H9 (cell line): ENCODE measurements at regions not wholly inside any gene's neighbourhood (a gene's known extent, or its start where the extent isn't known, plus 50 kb on each side); places are given as distances from the start of the nearest gene placed in this dataset.

Source experiments
- DNase-seq: peaks from one replicate; pipeline ENCODE4 v3.0.0-alpha.2; 2017
- H2AFZ ChIP-seq: one replicate; pipeline ENCODE4 v1.6.1; 2013; ENCODE audit warnings: mild to moderate bottlenecking, low read length, control low read depth, moderate library complexity
- H2AK5ac ChIP-seq: 2 replicates; pipeline ENCODE4 v1.6.1; 2013; ENCODE audit warnings: low read length, control low read depth, mixed read lengths; ENCODE audit not compliant: insufficient read length
- H2BK120ac ChIP-seq: one replicate; pipeline ENCODE4 v1.6.1; 2013; ENCODE audit warnings: low read depth, mild to moderate bottlenecking, low read length, control low read depth, inconsistent platforms; ENCODE audit not compliant: poor library complexity, severe bottlenecking
- H2BK12ac ChIP-seq: 2 replicates; pipeline ENCODE4 v1.6.1; 2013; ENCODE audit warnings: low read length, control low read depth, mixed read lengths, low read depth; ENCODE audit not compliant: insufficient read length
- H2BK15ac ChIP-seq: 2 replicates; pipeline ENCODE4 v1.6.1; 2013; ENCODE audit warnings: low read depth, low read length, control low read depth
- H2BK20ac ChIP-seq: one replicate; pipeline ENCODE4 v1.6.1; 2013; ENCODE audit warnings: low read depth, mild to moderate bottlenecking, low read length, control low read depth, inconsistent platforms; ENCODE audit not compliant: poor library complexity, severe bottlenecking
- H2BK5ac ChIP-seq: 2 replicates; pipeline ENCODE4 v1.6.1; 2013; ENCODE audit warnings: low read length, control low read depth, mixed read lengths; ENCODE audit not compliant: insufficient read length
- H3K14ac ChIP-seq: 2 replicates; pipeline ENCODE4 v1.6.1; 2013; ENCODE audit warnings: low read length, control low read depth; ENCODE audit not compliant: insufficient read depth
- H3K18ac ChIP-seq: 2 replicates; pipeline ENCODE4 v1.6.1; 2013; ENCODE audit warnings: low read depth, mild to moderate bottlenecking, mixed read lengths, low read length, control low read depth; ENCODE audit not compliant: insufficient read length
- H3K23ac ChIP-seq: 2 replicates; pipeline ENCODE4 v1.6.1; 2013; ENCODE audit warnings: low read length, control low read depth, mixed read lengths, low read depth; ENCODE audit not compliant: insufficient read length
- H3K23me2 ChIP-seq: 2 replicates; pipeline ENCODE4 v1.6.1; 2013; ENCODE audit warnings: low read depth, mild to moderate bottlenecking, mixed read lengths, low read length, control low read depth; ENCODE audit not compliant: insufficient read length, poor library complexity, severe bottlenecking
- H3K27ac ChIP-seq: 2 replicates; pipeline ENCODE4 v1.5.1; 2013; ENCODE audit warnings: low read length, control low read depth, mixed read lengths, low read depth; ENCODE audit not compliant: insufficient read length
- H3K27me3 ChIP-seq: 2 replicates; pipeline ENCODE4 v1.6.1; 2013; ENCODE audit warnings: low read length, control low read depth, inconsistent platforms; ENCODE audit not compliant: insufficient read depth
- H3K4ac ChIP-seq: 2 replicates; pipeline ENCODE4 v1.6.1; 2013; ENCODE audit warnings: low read depth, mild to moderate bottlenecking, control low read depth, inconsistent platforms, low read length, moderate library complexity
- H3K4me1 ChIP-seq: 2 replicates; pipeline ENCODE4 v1.6.1; 2013; ENCODE audit warnings: low read length, control low read depth, inconsistent platforms; ENCODE audit not compliant: insufficient read depth
- H3K4me2 ChIP-seq: 2 replicates; pipeline ENCODE4 v1.6.1; 2013; ENCODE audit warnings: low read length, control low read depth, mixed read lengths; ENCODE audit not compliant: insufficient read length, insufficient read depth
- H3K56ac ChIP-seq: 2 replicates; pipeline ENCODE4 v1.6.1; 2013; ENCODE audit warnings: low read depth, mild to moderate bottlenecking, mixed read lengths, low read length, control low read depth; ENCODE audit not compliant: insufficient read length
- H3K79me1 ChIP-seq: 2 replicates; pipeline ENCODE4 v1.6.1; 2013; ENCODE audit warnings: low read depth, mild to moderate bottlenecking, moderate library complexity, low read length, control low read depth, inconsistent platforms; ENCODE audit not compliant: insufficient read depth, poor library complexity, severe bottlenecking
- H3K79me2 ChIP-seq: 2 replicates; pipeline ENCODE4 v1.6.1; 2013; ENCODE audit warnings: low read length, control low read depth, inconsistent platforms; ENCODE audit not compliant: insufficient read depth
- H3K9ac ChIP-seq: 2 replicates; pipeline ENCODE4 v1.6.1; 2013; ENCODE audit warnings: low read length, control low read depth, mixed read lengths; ENCODE audit not compliant: insufficient read length; ENCODE audit errors: extremely low read depth
- H3K9me3 ChIP-seq: one replicate; pipeline ENCODE4 v1.6.1; 2013; ENCODE audit warnings: low read depth, low read length, inconsistent platforms; ENCODE audit not compliant: control insufficient read depth
- H3T11ph ChIP-seq: one replicate; pipeline ENCODE4 v1.6.1; 2013; ENCODE audit warnings: mild to moderate bottlenecking, low read length, control low read depth, inconsistent platforms
- H4K20me1 ChIP-seq: one replicate; pipeline ENCODE4 v1.6.1; 2013; ENCODE audit not compliant: control insufficient read depth, insufficient read length, insufficient read depth
- H4K5ac ChIP-seq: 2 replicates; pipeline ENCODE4 v1.6.1; 2013; ENCODE audit warnings: low read depth, mild to moderate bottlenecking, mixed read lengths, low read length, control low read depth; ENCODE audit not compliant: insufficient read length
- H4K8ac ChIP-seq: replicated peaks from 2 replicates; pipeline ENCODE4 v1.6.1; 2013; ENCODE audit warnings: low read length, control low read depth, mixed read lengths, low read depth; ENCODE audit not compliant: insufficient read length
- H4K91ac ChIP-seq: 2 replicates; pipeline ENCODE4 v1.6.1; 2013; ENCODE audit warnings: low read depth, mild to moderate bottlenecking, moderate library complexity, mixed read lengths, low read length, control low read depth; ENCODE audit not compliant: insufficient read length
- H3K27ac Mint-ChIP-seq, 3 experiments: 2 replicates in 2 of 3; 3 replicates in 1 of 3; pipeline ENCODE4 v1.8.0; 2020 to 2021; ENCODE audit warnings: mixed read lengths in 3 of 3, mild to moderate bottlenecking in 1 of 3, moderate library complexity in 1 of 3
- H3K27me3 Mint-ChIP-seq: 2 replicates; pipeline ENCODE4 v1.8.0; 2021; ENCODE audit warnings: low read depth, mild to moderate bottlenecking, moderate library complexity, mixed read lengths
- H3K36me3 Mint-ChIP-seq, 3 experiments: 2 replicates in 2 of 3; 3 replicates in 1 of 3; pipeline ENCODE4 v1.8.0; 2020 to 2021; ENCODE audit warnings: low read depth in 3 of 3, mixed read lengths in 3 of 3; ENCODE audit not compliant: insufficient read depth in 1 of 3
- H3K4me1 Mint-ChIP-seq, 2 experiments: 2 replicates each; pipeline ENCODE4 v1.8.0; 2020; ENCODE audit warnings: mixed read lengths in 2 of 2
- H3K4me3 Mint-ChIP-seq, 2 experiments: 2 replicates in 1 of 2; 3 replicates in 1 of 2; pipeline ENCODE4 v1.8.0; 2020 to 2021; ENCODE audit warnings: mild to moderate bottlenecking in 2 of 2, mixed read lengths in 2 of 2, moderate library complexity in 1 of 2
- H3K9me3 Mint-ChIP-seq, 2 experiments: 2 replicates in 1 of 2; 3 replicates in 1 of 2; pipeline ENCODE4 v1.8.0; 2020; ENCODE audit warnings: mild to moderate bottlenecking in 2 of 2, mixed read lengths in 2 of 2, moderate library complexity in 1 of 2
- WGBS: extraction: QIAGEN DNeasy Blood & Tissue Kit; methylation state at CpG from one replicate; pipeline ENCODE4 v1.1.7; 2013; ENCODE audit warnings: missing lambda C conversion rate, low lambda C conversion rate, mixed read lengths; ENCODE audit not compliant: insufficient read length; ENCODE audit errors: extremely low coverage; 5-methylcytosine and 5-hydroxymethylcytosine counted together
- TF ChIP-seq, protein P1 (sequence below): fragments of 200-600 bp; sonication (generic); conservative IDR thresholded peaks from 3 replicates; pipeline ENCODE4 v1.8.0; 2021; ENCODE audit warnings: antibody characterized with exemption, mild to moderate bottlenecking

DNA sequence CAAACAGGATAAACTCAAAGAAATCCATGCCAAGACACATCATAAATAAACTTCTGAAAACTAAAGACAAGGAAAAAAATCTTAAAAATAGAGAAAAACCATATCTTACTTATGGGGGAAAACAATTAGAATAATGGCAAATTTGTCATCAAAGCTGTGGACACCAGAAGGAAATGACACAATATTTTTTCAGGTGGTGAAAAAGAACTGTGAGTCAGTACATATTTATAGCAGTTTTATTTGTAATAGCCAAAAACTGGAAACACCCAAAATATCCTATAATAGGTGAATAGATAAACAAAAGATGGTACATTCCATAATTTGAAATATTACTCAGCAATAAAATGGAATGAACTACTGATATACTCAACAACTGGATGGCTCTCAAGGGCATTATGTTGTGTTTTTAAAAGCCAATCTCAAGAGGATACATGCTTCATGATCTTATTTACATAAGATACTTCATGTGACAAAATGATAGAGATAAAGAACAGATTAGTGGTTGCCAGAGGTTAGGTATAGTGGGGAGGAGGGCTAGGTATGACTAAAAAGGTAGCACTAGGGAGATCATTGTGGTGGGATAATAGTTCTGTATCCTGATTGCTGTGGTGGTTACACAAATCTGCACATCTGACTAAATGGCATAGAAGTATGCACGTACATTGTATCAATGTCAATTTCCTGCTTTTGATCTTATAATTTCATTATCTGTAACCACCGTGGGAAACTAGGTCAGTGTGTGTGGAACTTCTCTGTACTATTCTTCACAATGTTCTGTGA, 191.9 kb downstream of the PPP1R2C start:
- Histone ChIP-seq H3K27me3 (no peaks in the 10 kb centered on the region), H3K23me2 (no peaks in the 10 kb centered on the region), H3T11ph (no peak overlapping the region), H2BK120ac (no peak overlapping the region), H4K5ac (no peak overlapping the region), H3K9ac (no peak overlapping the region), H2BK12ac (no peak overlapping the region), H3K9me3 (no peaks in the 10 kb centered on the region), H3K4me1 (no peaks in the 10 kb centered on the region), H3K56ac (no peak overlapping the region), H2BK20ac (no peak overlapping the region), H4K20me1 (no peaks in the 10 kb centered on the region), H4K8ac (no peak overlapping the region), H2AK5ac (no peak overlapping the region), H3K18ac (no peak overlapping the region), H4K91ac (no peak overlapping the region), H3K79me1 (no peaks in the 10 kb centered on the region), H3K27ac (no peak overlapping the region), H3K79me2 (no peaks in the 10 kb centered on the region), H3K4me2 (no peak overlapping the region), H3K4ac (no peak overlapping the region), H2BK15ac (no peak overlapping the region), H2AFZ (no peak overlapping the region), H2BK5ac (no peak overlapping the region), H3K23ac (no peak overlapping the region), H3K14ac (no peak overlapping the region)
- WGBS: no CpG with 5 or more reads among the region's 2 CpGs
- TF ChIP-seq, protein P1, sequence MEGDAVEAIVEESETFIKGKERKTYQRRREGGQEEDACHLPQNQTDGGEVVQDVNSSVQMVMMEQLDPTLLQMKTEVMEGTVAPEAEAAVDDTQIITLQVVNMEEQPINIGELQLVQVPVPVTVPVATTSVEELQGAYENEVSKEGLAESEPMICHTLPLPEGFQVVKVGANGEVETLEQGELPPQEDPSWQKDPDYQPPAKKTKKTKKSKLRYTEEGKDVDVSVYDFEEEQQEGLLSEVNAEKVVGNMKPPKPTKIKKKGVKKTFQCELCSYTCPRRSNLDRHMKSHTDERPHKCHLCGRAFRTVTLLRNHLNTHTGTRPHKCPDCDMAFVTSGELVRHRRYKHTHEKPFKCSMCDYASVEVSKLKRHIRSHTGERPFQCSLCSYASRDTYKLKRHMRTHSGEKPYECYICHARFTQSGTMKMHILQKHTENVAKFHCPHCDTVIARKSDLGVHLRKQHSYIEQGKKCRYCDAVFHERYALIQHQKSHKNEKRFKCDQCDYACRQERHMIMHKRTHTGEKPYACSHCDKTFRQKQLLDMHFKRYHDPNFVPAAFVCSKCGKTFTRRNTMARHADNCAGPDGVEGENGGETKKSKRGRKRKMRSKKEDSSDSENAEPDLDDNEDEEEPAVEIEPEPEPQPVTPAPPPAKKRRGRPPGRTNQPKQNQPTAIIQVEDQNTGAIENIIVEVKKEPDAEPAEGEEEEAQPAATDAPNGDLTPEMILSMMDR: no peak
- H3K36me3 Mint-ChIP-seq: peaks cover 11 to 35% (median 15%) of the 10 kb centered on the region in 3 experiments
- H3K27me3 Mint-ChIP-seq: peaks cover 3% of the 10 kb centered on the region
- peaks cover 30 to 51% of the 10 kb centered on the region in 2 experiments for H3K9me3 Mint-ChIP-seq
- no peak overlapping the region for H3K27ac Mint-ChIP-seq
- no peak for DNase-seq
- peaks cover 2 to 3% of the 10 kb centered on the region in 2 experiments; a peak in 1 of 4 replicates for H3K4me1 Mint-ChIP-seq
- H3K4me3 Mint-ChIP-seq: no peak overlapping the region
